HUES64 (cell line): ENCODE measurements at regions not wholly inside any gene's neighbourhood (a gene's known extent, or its start where the extent isn't known, plus 50 kb on each side); places are given as distances from the start of the nearest gene placed in this dataset.
A peak's percentile ranks its signal among the peaks of the same experiment; 100 is the strongest.

Source experiments
- H3K27ac ChIP-seq: 2 replicates; pipeline ENCODE4 v1.7.0; 2013; ENCODE audit warnings: low read depth, low read length, inconsistent platforms
- H3K27me3 ChIP-seq: 2 replicates; pipeline ENCODE4 v1.6.1; 2013; ENCODE audit warnings: mild to moderate bottlenecking, low read length; ENCODE audit not compliant: insufficient read depth
- H3K36me3 ChIP-seq: 2 replicates; pipeline ENCODE4 v1.6.1; 2013; ENCODE audit warnings: mild to moderate bottlenecking, low read length; ENCODE audit not compliant: insufficient read depth
- H3K4me1 ChIP-seq: 2 replicates; pipeline ENCODE4 v1.6.1; 2013; ENCODE audit warnings: mild to moderate bottlenecking, low read length, moderate library complexity; ENCODE audit not compliant: insufficient read depth
- H3K4me3 ChIP-seq: 2 replicates; pipeline ENCODE4 v1.5.1; 2013; ENCODE audit warnings: mild to moderate bottlenecking, low read length, moderate library complexity
- H3K9ac ChIP-seq: 2 replicates; pipeline ENCODE4 v1.6.1; 2013; ENCODE audit warnings: mild to moderate bottlenecking, low read depth, low read length
- H3K9me3 ChIP-seq: 2 replicates; pipeline ENCODE4 v1.6.1; 2013; ENCODE audit warnings: low read depth, low read length; ENCODE audit not compliant: insufficient read depth
- WGBS: fragments of 150-250, 120-280 bp; methylation state at CpG from one replicate; pipeline ENCODE4 v1.1.7; 2013; ENCODE audit warnings: missing lambda C conversion rate; 5-methylcytosine and 5-hydroxymethylcytosine counted together

GRCh38 chr7:12907774-12908173 is 220.3 kb downstream of the ARL4A start:
- no peaks in the 10 kb centered on the region for H3K36me3 ChIP-seq
- H3K27me3 ChIP-seq, result no peaks in the 10 kb centered on the region
- 95% methylated on average over 1 of the region's 2 CpGs for WGBS
- H3K27ac ChIP-seq, result no peak overlapping the region
- no peaks in the 10 kb centered on the region for H3K9me3 ChIP-seq
- no peaks in the 10 kb centered on the region for H3K4me1 ChIP-seq
- H3K9ac ChIP-seq, result no peak overlapping the region
- no peak overlapping the region for H3K4me3 ChIP-seq

- Histone ChIP-seq H3K4me1 (no peaks in the 10 kb centered on the region), H3K4me3 (no peak overlapping the region), H3K9ac (no peak overlapping the region), H3K27me3 (no peaks in the 10 kb centered on the region), H3K27ac (no peak overlapping the region), H3K36me3 (no peaks in the 10 kb centered on the region), H3K9me3 (no peaks in the 10 kb centered on the region)
- WGBS, result no CpG with 5 or more reads among the region's 1 CpG
Measured at GRCh38 chr7:12909483-12909882, 222.1 kb downstream of the ARL4A start.

- Histone ChIP-seq H3K4me1 (no peaks in the 10 kb centered on the region), H3K9me3 (no peaks in the 10 kb centered on the region), H3K9ac (no peak overlapping the region), H3K4me3 (no peak overlapping the region), H3K27me3 (no peaks in the 10 kb centered on the region), H3K36me3 (no peaks in the 10 kb centered on the region), H3K27ac (no peak overlapping the region)
- WGBS, result 96% methylated on average over 2 of the region's 2 CpGs
Measured at GRCh38 chr7:12911053-12911452, 223.6 kb downstream of the ARL4A start.

- Histone ChIP-seq H3K4me3 (no peak overlapping the region), H3K27ac (no peak overlapping the region), H3K27me3 (no peaks in the 10 kb centered on the region), H3K9me3 (no peaks in the 10 kb centered on the region), H3K9ac (no peak overlapping the region), H3K36me3 (no peaks in the 10 kb centered on the region), H3K4me1 (no peaks in the 10 kb centered on the region)
- WGBS, result 67% methylated on average over 3 of the region's 3 CpGs
Measured at GRCh38 chr7:12913002-12913401, 225.6 kb downstream of the ARL4A start.

GRCh38 chr7:12917801-12918200 is 230.4 kb downstream of the ARL4A start:
- no peaks in the 10 kb centered on the region; the same call in 1 of the 2 replicates for H3K4me1 ChIP-seq
- 96% methylated on average over 1 of the region's 2 CpGs for WGBS
- H3K27ac ChIP-seq, result no peak overlapping the region
- H3K9ac ChIP-seq, result no peak overlapping the region
- no peaks in the 10 kb centered on the region for H3K36me3 ChIP-seq
- H3K9me3 ChIP-seq, result no peaks in the 10 kb centered on the region
- H3K27me3 ChIP-seq, result no peaks in the 10 kb centered on the region
- no peak overlapping the region for H3K4me3 ChIP-seq

- H3K9ac ChIP-seq, result no peak overlapping the region
- 69% methylated on average over 4 of the region's 5 CpGs for WGBS
- H3K27me3 ChIP-seq, result no peaks in the 10 kb centered on the region
- H3K4me1 ChIP-seq, result peaks cover 8% of the 10 kb centered on the region; the same call in 1 of the 2 replicates
- H3K36me3 ChIP-seq, result no peaks in the 10 kb centered on the region
- H3K9me3 ChIP-seq, result no peaks in the 10 kb centered on the region
- no peak overlapping the region for H3K4me3 ChIP-seq
- no peak overlapping the region for H3K27ac ChIP-seq
Measured at GRCh38 chr7:12921751-12922345, 234.4 kb downstream of the ARL4A start.

- no peak overlapping the region for H3K4me3 ChIP-seq
- H3K27me3 ChIP-seq, result no peaks in the 10 kb centered on the region
- WGBS, result 91% methylated on average over 4 of the region's 4 CpGs
- H3K9ac ChIP-seq, result no peak overlapping the region
- no peaks in the 10 kb centered on the region for H3K9me3 ChIP-seq
- no peak overlapping the region for H3K27ac ChIP-seq
- no peaks in the 10 kb centered on the region for H3K36me3 ChIP-seq
- peaks cover 8% of the 10 kb centered on the region; the same call in 1 of the 2 replicates for H3K4me1 ChIP-seq
Measured at GRCh38 chr7:12923971-12924370, 236.5 kb downstream of the ARL4A start.

- Histone ChIP-seq H3K4me3 (no peak overlapping the region), H3K9ac (no peak overlapping the region), H3K27me3 (no peaks in the 10 kb centered on the region), H3K9me3 (no peaks in the 10 kb centered on the region), H3K4me1 (peaks cover 14% of the 10 kb centered on the region; the same call in 1 of the 2 replicates), H3K36me3 (no peaks in the 10 kb centered on the region), H3K27ac (no peak overlapping the region)
Measured at GRCh38 chr7:12926206-12926605, 238.8 kb downstream of the ARL4A start.

GRCh38 chr7:12927635-12928434 is 240.4 kb downstream of the ARL4A start:
- H3K27me3 ChIP-seq, result no peaks in the 10 kb centered on the region
- H3K4me1 ChIP-seq, result peaks cover 14% of the 10 kb centered on the region; the same call in 1 of the 2 replicates
- no peaks in the 10 kb centered on the region for H3K9me3 ChIP-seq
- H3K36me3 ChIP-seq, result no peaks in the 10 kb centered on the region
- H3K9ac ChIP-seq, result no peak overlapping the region
- H3K27ac ChIP-seq, result no peak overlapping the region
- 93% methylated on average over 3 of the region's 4 CpGs for WGBS
- no peak overlapping the region for H3K4me3 ChIP-seq

- no peak overlapping the region for H3K9ac ChIP-seq
- H3K4me1 ChIP-seq, result peaks cover 14% of the 10 kb centered on the region; the same call in 1 of the 2 replicates
- H3K9me3 ChIP-seq, result no peaks in the 10 kb centered on the region
- H3K4me3 ChIP-seq, result no peak overlapping the region
- no peaks in the 10 kb centered on the region for H3K27me3 ChIP-seq
- no peaks in the 10 kb centered on the region for H3K36me3 ChIP-seq
- no CpG with 5 or more reads among the region's 1 CpG for WGBS
- peak overlapping the region; percentile 38; the same call in 1 of the 2 replicates for H3K27ac ChIP-seq
Measured at GRCh38 chr7:12929476-12930140, 242.2 kb downstream of the ARL4A start.

- Histone ChIP-seq H3K9ac (no peak overlapping the region), H3K4me1 (peaks cover 14% of the 10 kb centered on the region; the same call in 1 of the 2 replicates), H3K27ac (no peak overlapping the region), H3K4me3 (no peak overlapping the region), H3K27me3 (no peaks in the 10 kb centered on the region), H3K9me3 (no peaks in the 10 kb centered on the region), H3K36me3 (no peaks in the 10 kb centered on the region)
- no CpG with 5 or more reads among the region's 2 CpGs for WGBS
Measured at GRCh38 chr7:12930534-12930933, 243.1 kb downstream of the ARL4A start.
